ENCODE measurements at regions not wholly inside any gene's neighbourhood (a gene's known extent, or its start where the extent isn't known, plus 50 kb on each side); places are given as distances from the start of the nearest gene placed in this dataset.

- TF ChIP-seq ZNF548 (tag by site-specific recombination; IDR thresholded peaks at IDR 0.05), result no peak
These were observed 184.8 kb upstream of the BCL6 start (continued) for GRCh38 chr3:187930021-187930420.

- Histone ChIP-seq H3K4me1 (ENCODE audit: control insufficient read depth, insufficient read depth, low read length) (no peaks in the 10 kb centered on the region), H3K36me3 (ENCODE audit: control insufficient read depth in 2 of 2, insufficient read depth in 1 of 2, low read length in 2 of 2) (no peaks in the 10 kb centered on the region), H3K27ac (ENCODE audit: extremely low read depth, low read depth, low read length) (no peak overlapping the region), H3K4me3 (ENCODE audit: low read depth, low read length) (no peak overlapping the region), H3K9me3 (ENCODE audit: control insufficient read depth, insufficient read depth, low read depth, low read length) (no peaks in the 10 kb centered on the region)
- TF ChIP-seq ZNF654 (tag by site-specific recombination; IDR thresholded peaks at IDR 0.05; ENCODE audit: low read depth) (no peak), ZNF223 (tag by site-specific recombination; IDR thresholded peaks at IDR 0.05) (no peak), ZNF610 (tag by site-specific recombination; IDR thresholded peaks at IDR 0.05; ENCODE audit: borderline replicate concordance) (no peak), RBAK (tag by site-specific recombination; IDR thresholded peaks at IDR 0.05) (no peak), ZNF398 (tag by site-specific recombination; IDR thresholded peaks at IDR 0.05) (no peak), ZNF169 (tag by site-specific recombination; IDR thresholded peaks at IDR 0.05) (no peak), SETDB1 (IDR thresholded peaks at IDR 0.05; ENCODE audit: insufficient read length, low read length) (no peak), ZNF302 (tag by site-specific recombination; IDR thresholded peaks at IDR 0.05; ENCODE audit: low read depth) (no peak), PRDM10 (tag by site-specific recombination; IDR thresholded peaks at IDR 0.05) (no peak), ZNF140 (tag by site-specific recombination; IDR thresholded peaks at IDR 0.05) (no peak), ZNF707 (tag by site-specific recombination; IDR thresholded peaks at IDR 0.05) (no peak), SCRT2 (tag by site-specific recombination; IDR thresholded peaks at IDR 0.05) (no peak), ZNF2 (tag by site-specific recombination; IDR thresholded peaks at IDR 0.05) (no peak), ZNF174 (tag by site-specific recombination; IDR thresholded peaks at IDR 0.05) (no peak)
- ChIA-PET POLR2A (no interaction called here), CTCF (no interaction called here)
These were observed 185.8 kb upstream of the BCL6 start for GRCh38 chr3:187931101-187931500.

GRCh38 chr3:187931770-187932278 lies 186.6 kb upstream of the BCL6 start:
- ChIA-PET CTCF (interaction anchor here (0.6 kb wide), 1 partner anchor 216 kb away, joined by 3 read pairs; no protein-coding TSS in a partner anchor), POLR2A (no interaction called here)
- Histone ChIP-seq H3K36me3 (ENCODE audit: control insufficient read depth in 2 of 2, insufficient read depth in 1 of 2, low read length in 2 of 2) (no peaks in the 10 kb centered on the region), H3K4me3 (ENCODE audit: low read depth, low read length) (no peak overlapping the region), H3K4me1 (ENCODE audit: control insufficient read depth, insufficient read depth, low read length) (no peaks in the 10 kb centered on the region), H3K9me3 (ENCODE audit: control insufficient read depth, insufficient read depth, low read depth, low read length) (no peaks in the 10 kb centered on the region), H3K27ac (ENCODE audit: extremely low read depth, low read depth, low read length) (no peak overlapping the region)
- TF ChIP-seq ZNF530 (tag by site-specific recombination; IDR thresholded peaks at IDR 0.05; ENCODE audit: low read depth) (no peak), ZBTB21 (tag by site-specific recombination; IDR thresholded peaks at IDR 0.05) (no peak), GFI1B (tag by site-specific recombination; IDR thresholded peaks at IDR 0.05) (no peak), ZNF791 (tag by site-specific recombination; IDR thresholded peaks at IDR 0.05) (no peak), ZNF664 (tag by site-specific recombination; IDR thresholded peaks at IDR 0.05) (no peak), KLF16 (tag by site-specific recombination; IDR thresholded peaks at IDR 0.05) (no peak), ZNF510 (tag by site-specific recombination; IDR thresholded peaks at IDR 0.05; ENCODE audit: insufficient replicate concordance) (no peak)

All from HEK293 (cell line).